H1 (cell line): ENCODE measurements at regions not wholly inside any gene's neighbourhood (a gene's known extent, or its start where the extent isn't known, plus 50 kb on each side); places are given as distances from the start of the nearest gene placed in this dataset.
"Not testable (repeated sequence)": the region's sequence is repeated elsewhere in the genome, so short reads cannot be mapped to it uniquely, and the experiment has no call there.

Source experiments
- CBX8 ChIP-seq: fragments of 300-800, 300-1000 bp; sonication (generic); IDR thresholded peaks from 2 replicates; pipeline ENCODE4 v1.7.1; 2016; ENCODE audit warnings: low read depth, low read length, borderline replicate concordance
- EP300 ChIP-seq, 2 experiments: IDR thresholded peaks; 1 replicate in 1 of 2; 2 replicates in 1 of 2; pipeline ENCODE4 v1.6.1; 2011 to 2012; ENCODE audit warnings: low read depth in 2 of 2, low read length in 2 of 2, mild to moderate bottlenecking in 2 of 2, borderline replicate concordance in 1 of 2, inconsistent platforms in 1 of 2, moderate library complexity in 1 of 2
- EZH2 ChIP-seq: fragments of 200-600 bp; sonication (generic); IDR thresholded peaks from 2 replicates; pipeline ENCODE4 v1.7.1; 2012; ENCODE audit warnings: low read depth, mild to moderate bottlenecking, moderate library complexity, low read length, inconsistent platforms; ENCODE audit not compliant: severe bottlenecking
- GTF2F1 ChIP-seq: IDR thresholded peaks from 2 replicates; pipeline ENCODE4 v1.6.1; 2012; ENCODE audit warnings: low read depth, low read length, improper control_type of control experiment, borderline replicate concordance
- JUND ChIP-seq: IDR thresholded peaks from 2 replicates; pipeline ENCODE4 v1.6.1; 2011; ENCODE audit warnings: mild to moderate bottlenecking, improper control_type of control experiment, low read length
- POLR2A ChIP-seq, 2 experiments: IDR thresholded peaks; 1 replicate in 1 of 2; 2 replicates in 1 of 2; pipeline ENCODE4 v1.6.1; 2011; ENCODE audit warnings: low read depth in 2 of 2, low read length in 2 of 2, mild to moderate bottlenecking in 2 of 2; ENCODE audit errors: control extremely low read depth in 1 of 2
- POLR2AphosphoS5 ChIP-seq: IDR thresholded peaks from 2 replicates; pipeline ENCODE4 v1.6.1; 2011; ENCODE audit warnings: low read depth, low read length
- RAD21 ChIP-seq, 2 experiments: IDR thresholded peaks in 1 of 2; conservative IDR thresholded peaks in 1 of 2; 2 replicates each; pipeline ENCODE4 v1.6.1; 2011; ENCODE audit warnings: low read depth in 2 of 2, low read length in 2 of 2, improper control_type of control experiment in 1 of 2, inconsistent platforms in 1 of 2, mild to moderate bottlenecking in 1 of 2, moderate library complexity in 1 of 2
- RFX5 ChIP-seq: IDR thresholded peaks from 2 replicates; pipeline ENCODE4 v1.6.1; 2011; ENCODE audit warnings: low read depth, low read length, improper control_type of control experiment, borderline replicate concordance
- SIN3A ChIP-seq, 2 experiments: IDR thresholded peaks in 1 of 2; conservative IDR thresholded peaks in 1 of 2; 2 replicates each; pipeline ENCODE4 v1.6.1; 2011 to 2012; ENCODE audit warnings: low read length in 2 of 2, improper control_type of control experiment in 1 of 2, low read depth in 1 of 2, mild to moderate bottlenecking in 1 of 2
- TF ChIP-seq, protein P1 (sequence below): IDR thresholded peaks from 2 replicates; pipeline ENCODE4 v1.6.1; 2011; ENCODE audit warnings: low read depth, mild to moderate bottlenecking, low read length; ENCODE audit not compliant: insufficient read depth
- TF ChIP-seq, protein P2 (sequence below), 3 experiments: IDR thresholded peaks; 1 replicate in 2 of 3; 2 replicates in 1 of 3; pipeline versions ENCODE4 v1.5.1 to v1.6.1; 2011; ENCODE audit warnings: low read length in 3 of 3, mild to moderate bottlenecking in 3 of 3, inconsistent platforms in 2 of 3, low read depth in 1 of 3, moderate library complexity in 1 of 3; ENCODE audit not compliant: insufficient read depth in 1 of 3; ENCODE audit errors: control extremely low read depth in 1 of 3
- TF ChIP-seq, protein P3 (sequence below): IDR thresholded peaks from 2 replicates; pipeline ENCODE4 v1.6.1; 2012; ENCODE audit warnings: inconsistent platforms

DNA sequence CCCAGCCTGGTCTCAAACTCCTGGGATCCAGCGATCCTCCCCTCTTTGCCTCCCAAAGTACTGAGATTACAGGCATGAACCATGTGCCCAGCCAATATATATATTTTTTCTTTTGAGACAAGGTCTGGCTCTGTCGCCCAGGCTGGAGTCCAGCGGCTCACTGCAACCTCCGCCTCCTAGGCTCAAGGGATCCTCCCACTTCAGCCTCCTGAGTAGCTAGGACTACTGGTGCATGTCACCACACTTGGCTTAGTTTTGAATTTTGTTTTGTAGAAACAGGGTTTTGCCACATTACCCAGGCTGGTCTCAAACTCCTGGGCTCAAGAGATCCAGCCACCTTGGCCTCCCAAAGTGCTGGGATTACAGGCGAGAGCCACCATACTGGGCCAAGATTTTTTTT, 78.5 kb upstream of the ACBD5 start:
- TF ChIP-seq, protein P1, sequence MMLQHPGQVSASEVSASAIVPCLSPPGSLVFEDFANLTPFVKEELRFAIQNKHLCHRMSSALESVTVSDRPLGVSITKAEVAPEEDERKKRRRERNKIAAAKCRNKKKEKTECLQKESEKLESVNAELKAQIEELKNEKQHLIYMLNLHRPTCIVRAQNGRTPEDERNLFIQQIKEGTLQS = not testable (repeated sequence)
- TF ChIP-seq, protein P2, sequence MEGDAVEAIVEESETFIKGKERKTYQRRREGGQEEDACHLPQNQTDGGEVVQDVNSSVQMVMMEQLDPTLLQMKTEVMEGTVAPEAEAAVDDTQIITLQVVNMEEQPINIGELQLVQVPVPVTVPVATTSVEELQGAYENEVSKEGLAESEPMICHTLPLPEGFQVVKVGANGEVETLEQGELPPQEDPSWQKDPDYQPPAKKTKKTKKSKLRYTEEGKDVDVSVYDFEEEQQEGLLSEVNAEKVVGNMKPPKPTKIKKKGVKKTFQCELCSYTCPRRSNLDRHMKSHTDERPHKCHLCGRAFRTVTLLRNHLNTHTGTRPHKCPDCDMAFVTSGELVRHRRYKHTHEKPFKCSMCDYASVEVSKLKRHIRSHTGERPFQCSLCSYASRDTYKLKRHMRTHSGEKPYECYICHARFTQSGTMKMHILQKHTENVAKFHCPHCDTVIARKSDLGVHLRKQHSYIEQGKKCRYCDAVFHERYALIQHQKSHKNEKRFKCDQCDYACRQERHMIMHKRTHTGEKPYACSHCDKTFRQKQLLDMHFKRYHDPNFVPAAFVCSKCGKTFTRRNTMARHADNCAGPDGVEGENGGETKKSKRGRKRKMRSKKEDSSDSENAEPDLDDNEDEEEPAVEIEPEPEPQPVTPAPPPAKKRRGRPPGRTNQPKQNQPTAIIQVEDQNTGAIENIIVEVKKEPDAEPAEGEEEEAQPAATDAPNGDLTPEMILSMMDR (IDR thresholded peaks at IDR 0.05; ENCODE audit: control extremely low read depth in 1 of 3, insufficient read depth in 1 of 3, low read depth in 1 of 3, low read length in 3 of 3) = not testable (repeated sequence)
- not testable (repeated sequence) for TF ChIP-seq EZH2; EP300 (IDR thresholded peaks at IDR 0.05; ENCODE audit: borderline replicate concordance in 1 of 2, low read depth in 2 of 2, low read length in 2 of 2); RFX5; POLR2AphosphoS5; CBX8; GTF2F1; JUND; RAD21 (IDR thresholded peaks at IDR 0.05 in 1 of 2, conservative IDR thresholded peaks at IDR 0.05 in 1 of 2; ENCODE audit: low read depth in 2 of 2, low read length in 2 of 2); SIN3A (conservative IDR thresholded peaks at IDR 0.05 in 1 of 2, IDR thresholded peaks at IDR 0.05 in 1 of 2; ENCODE audit: low read depth in 1 of 2, low read length in 2 of 2); POLR2A (IDR thresholded peaks at IDR 0.05; ENCODE audit: control extremely low read depth in 1 of 2, low read depth in 2 of 2, low read length in 2 of 2)
- TF ChIP-seq, protein P3, sequence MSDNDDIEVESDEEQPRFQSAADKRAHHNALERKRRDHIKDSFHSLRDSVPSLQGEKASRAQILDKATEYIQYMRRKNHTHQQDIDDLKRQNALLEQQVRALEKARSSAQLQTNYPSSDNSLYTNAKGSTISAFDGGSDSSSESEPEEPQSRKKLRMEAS = not testable (repeated sequence)
